HG03520 (cell line): ENCODE measurements at regions not wholly inside any gene's neighbourhood (a gene's known extent, or its start where the extent isn't known, plus 50 kb on each side); places are given as distances from the start of the nearest gene placed in this dataset.
"Not testable (repeated sequence)": the region's sequence is repeated elsewhere in the genome, so short reads cannot be mapped to it uniquely, and the experiment has no call there.

Experiments
- ATAC-seq: cut with Tn5 transposase; IDR thresholded peaks from one replicate; pipeline ENCODE4 v1.9.1; 2021; ENCODE audit warnings: mild to moderate bottlenecking, moderate library complexity; ENCODE audit not compliant: unreplicated experiment

- ATAC-seq, result no peak
Observed at GRCh38 chr16:14384745-14385144, 245.3 kb downstream of the PARN start.

- ATAC-seq, result not testable (repeated sequence)
Observed at GRCh38 chr16:14383844-14384243, 246.2 kb downstream of the PARN start.

DNA sequence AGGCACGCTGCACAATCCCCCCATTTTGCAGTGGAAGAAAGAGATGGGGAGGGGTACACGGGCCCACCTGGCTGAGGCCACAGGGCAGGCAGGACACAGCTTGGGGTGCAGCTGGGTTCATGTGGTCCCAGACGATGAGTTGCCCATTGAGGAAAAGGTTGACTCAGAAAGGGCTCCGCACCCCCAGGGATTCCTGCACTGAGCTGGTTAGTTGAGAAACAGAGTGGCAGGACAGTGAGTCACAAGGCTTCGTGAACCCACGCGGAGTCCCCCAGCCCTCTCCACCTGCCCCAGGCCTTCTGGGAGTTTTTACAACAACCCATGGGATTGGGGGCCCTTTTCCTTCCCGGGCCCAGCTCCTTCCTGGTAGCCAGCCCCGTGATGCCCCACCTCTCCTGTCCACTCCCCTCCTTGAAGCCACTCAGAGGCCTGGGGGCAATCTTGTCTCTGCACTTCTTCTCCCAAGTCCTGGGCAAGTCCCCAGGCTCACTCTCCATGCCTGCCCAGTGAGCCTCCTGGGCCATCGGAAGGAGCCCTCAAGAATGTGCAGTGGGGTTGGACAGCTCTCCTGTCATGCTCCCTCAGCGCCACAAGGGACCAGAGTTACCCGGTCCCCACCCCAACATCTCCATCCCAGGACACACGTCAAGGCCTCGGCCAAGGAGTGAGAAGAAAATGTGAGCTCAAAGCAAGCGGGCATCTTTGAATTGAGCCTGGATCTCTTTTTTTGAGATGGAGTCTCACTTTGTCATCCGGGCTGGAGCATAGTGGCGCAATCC is 251.2 kb downstream of the PARN start:
- no peak for ATAC-seq

DNA sequence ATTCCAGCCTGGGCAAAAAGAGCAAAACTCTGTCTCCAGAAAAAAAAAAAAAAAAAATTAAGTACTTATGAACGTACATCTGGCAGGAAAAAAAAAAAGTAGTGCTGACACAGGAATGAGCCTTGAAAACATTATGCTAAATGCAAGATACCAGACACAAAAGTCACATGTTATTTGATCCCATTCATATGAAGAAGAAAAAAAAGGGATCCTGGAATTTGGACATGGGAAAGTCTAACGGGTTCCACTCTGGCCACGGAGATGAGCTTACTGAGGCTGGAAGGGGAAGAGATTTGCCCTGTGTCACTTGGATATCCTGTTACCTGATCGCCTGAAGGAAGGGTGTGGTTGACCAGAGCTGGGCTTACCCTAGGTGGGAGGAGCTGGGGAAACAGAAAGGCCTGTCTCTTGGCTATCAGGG is 251.9 kb downstream of the PARN start:
- ATAC-seq, result no peak

DNA sequence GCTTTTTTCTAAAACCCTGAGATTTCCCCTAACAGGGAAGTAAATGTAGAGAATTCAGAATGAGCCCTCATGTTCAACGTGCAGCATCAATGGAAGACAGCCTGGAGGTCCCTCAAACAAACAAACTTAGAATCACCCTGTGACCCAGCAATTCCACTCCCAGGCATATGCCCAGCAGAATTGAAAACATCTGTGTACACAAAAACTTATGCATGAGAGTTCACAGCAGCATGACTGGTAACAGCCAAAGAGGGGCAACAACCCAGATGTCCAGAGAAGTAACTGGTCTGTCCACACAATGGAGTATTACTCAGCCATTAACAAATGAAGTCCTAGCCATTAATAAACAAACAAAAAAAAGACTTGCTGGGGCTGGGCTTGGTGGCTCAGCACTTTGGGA is 252.7 kb downstream of the PARN start:
- no peak for ATAC-seq

- no peak for ATAC-seq
Observed at GRCh38 chr16:14375132-14375491, 254.9 kb downstream of the PARN start.

DNA sequence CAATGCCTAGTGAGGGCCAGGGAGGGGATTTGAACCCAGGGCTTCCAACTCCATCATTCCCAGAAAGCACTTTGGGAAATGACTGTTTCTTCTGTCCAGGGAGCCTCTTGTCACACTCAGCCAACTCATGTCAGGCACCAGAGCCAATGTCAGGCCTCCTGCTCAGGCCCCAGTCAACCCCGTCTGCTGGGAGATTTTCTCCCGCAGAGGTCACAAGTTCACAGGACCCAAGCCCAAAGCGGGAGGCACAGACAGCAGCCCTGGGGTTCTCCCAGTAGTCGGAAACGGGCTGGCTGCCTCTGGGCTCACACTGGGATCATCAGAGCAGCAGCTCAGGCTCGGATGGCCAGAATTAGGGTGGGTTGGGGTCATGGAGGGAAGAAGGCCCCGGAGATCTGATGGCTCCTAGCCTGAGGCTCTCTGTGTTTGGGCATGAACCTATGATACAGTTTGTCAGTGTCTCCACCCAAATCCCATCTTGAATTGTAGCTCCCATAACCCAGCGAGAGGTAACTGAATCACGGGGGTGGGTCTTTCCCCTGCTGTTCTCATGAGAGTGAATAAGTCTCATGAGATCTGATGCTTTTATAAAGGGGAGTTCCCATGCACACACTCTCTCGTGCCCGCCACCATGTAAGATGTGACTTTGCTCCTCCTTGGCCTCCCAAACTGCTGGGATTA is 255.5 kb downstream of the PARN start:
- no peak for ATAC-seq

- no peak for ATAC-seq
Observed at GRCh38 chr16:14373896-14374295, 256.2 kb downstream of the PARN start.

GRCh38 chr16:14373406-14373805 is 256.7 kb downstream of the PARN start:
- no peak for ATAC-seq

- ATAC-seq, result no peak
Observed at GRCh38 chr16:14372471-14372870, 257.6 kb downstream of the PARN start.

- no peak for ATAC-seq
Observed at GRCh38 chr16:14371778-14372431, 258.2 kb downstream of the PARN start.

GRCh38 chr16:14370736-14371234 is 259.3 kb downstream of the PARN start:
- ATAC-seq, result no peak

DNA sequence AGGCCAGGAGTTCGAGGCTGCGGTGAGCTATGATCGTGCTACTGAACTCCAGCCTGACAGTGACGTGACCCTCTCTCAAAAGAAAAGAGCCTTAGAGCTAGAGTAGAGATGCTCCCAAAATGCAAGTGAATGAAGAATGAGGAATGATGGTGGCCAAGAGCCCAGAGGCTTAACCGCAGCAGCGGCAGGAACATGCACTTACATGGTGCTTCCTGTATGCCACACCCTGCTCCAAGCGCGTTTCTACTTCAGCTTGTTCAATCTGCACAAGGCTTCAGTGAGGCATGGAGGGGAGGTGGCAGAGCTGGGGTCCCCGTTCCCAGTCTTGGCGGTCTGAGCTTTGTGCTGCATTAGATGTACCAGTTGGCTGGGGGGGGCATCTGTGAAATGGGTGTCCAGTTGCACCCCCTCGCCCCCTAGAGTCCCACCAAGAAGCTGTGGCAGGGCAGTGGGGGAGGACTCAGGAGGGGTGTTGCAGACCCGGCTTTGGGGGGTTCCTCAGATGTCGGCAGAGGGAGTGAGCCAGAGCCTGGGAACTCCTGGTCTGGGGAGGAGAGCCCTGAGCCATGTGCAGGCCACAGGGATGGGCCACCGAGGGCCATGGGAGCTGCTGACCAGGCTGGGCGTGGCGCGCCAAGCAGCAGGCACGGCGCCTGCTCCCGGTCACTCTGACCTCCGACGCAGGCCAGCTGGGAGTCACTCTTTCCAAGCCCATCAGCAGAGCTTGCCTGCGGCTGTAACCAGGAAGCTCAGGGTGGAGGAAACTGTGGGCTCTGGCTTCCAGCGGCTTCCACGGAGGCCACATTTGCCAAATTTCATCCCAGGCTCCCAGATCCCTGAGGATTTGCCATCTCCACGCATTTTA is 260.1 kb downstream of the PARN start:
- ATAC-seq, result no peak

GRCh38 chr16:14368399-14368798 is 261.7 kb downstream of the PARN start:
- ATAC-seq, result no peak

DNA sequence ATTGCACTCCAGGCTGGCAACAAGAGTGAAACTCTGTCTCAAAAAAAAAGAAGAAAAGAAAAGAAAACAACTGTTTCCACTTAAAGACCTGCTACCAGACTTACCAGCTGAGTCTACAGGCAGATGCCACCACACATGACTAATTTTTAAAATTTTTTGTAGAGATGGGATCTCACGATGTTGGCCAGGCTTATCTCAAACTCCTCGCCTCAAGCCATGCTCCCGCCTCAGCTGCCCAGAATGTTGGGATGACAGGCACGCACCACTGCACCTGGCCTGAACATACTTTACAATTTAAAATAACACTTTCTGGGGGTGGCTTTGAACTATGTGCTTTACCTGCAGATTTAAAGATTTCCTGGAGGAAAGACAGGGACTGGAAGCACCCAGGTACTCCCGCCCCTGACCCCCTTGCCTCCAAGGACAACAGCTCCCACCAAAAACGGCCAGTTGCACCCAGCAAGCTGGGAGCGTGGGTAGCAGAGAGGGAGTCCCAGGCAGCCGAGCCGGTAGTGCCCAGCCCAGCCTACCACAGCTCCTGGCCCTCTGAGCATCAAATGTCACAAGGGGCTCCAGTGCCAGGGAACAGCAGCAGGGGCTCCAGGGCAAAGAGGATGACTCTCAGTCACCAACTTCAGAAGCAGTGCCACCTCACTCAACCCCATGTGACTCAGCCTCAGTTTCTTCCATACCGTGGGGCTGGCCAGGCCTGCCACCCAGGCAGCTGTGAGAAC is 262.9 kb downstream of the PARN start:
- ATAC-seq, result no peak

DNA sequence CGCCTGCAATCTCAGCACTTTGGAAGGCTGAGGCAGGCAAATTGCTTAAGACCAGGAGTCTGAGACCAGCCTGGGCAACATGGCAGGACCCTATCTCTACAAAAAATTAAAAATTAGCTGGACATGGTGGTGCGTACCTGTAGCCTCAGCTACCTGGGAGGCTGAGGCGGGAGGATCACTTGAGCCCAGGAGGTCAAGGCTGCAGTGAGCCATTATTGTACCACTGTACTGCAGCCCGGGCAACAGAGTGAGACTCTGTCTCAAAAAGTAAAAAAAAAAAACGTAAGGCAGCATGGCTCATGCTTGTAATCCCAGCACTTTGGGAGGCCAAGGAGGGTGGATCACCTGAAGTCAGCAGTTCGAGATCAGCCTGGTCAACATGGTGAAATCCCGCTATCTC is 263.6 kb downstream of the PARN start:
- ATAC-seq, result no peak

GRCh38 chr16:14365200-14365851 is 264.7 kb downstream of the PARN start:
- ATAC-seq, result no peak

- ATAC-seq, result no peak
Observed at GRCh38 chr16:14364386-14365199, 265.5 kb downstream of the PARN start.

GRCh38 chr16:14364112-14364385 is 266.0 kb downstream of the PARN start:
- no peak for ATAC-seq
